Ecto neural progenitor cell (in vitro differentiated cells): ENCODE measurements at regions not wholly inside any gene's neighbourhood (a gene's known extent, or its start where the extent isn't known, plus 50 kb on each side); places are given as distances from the start of the nearest gene placed in this dataset.

Experiments used
- DNase-seq: peaks from one replicate; pipeline ENCODE4 v3.0.0-alpha.2; 2018; ENCODE audit warnings: low spot score

DNA sequence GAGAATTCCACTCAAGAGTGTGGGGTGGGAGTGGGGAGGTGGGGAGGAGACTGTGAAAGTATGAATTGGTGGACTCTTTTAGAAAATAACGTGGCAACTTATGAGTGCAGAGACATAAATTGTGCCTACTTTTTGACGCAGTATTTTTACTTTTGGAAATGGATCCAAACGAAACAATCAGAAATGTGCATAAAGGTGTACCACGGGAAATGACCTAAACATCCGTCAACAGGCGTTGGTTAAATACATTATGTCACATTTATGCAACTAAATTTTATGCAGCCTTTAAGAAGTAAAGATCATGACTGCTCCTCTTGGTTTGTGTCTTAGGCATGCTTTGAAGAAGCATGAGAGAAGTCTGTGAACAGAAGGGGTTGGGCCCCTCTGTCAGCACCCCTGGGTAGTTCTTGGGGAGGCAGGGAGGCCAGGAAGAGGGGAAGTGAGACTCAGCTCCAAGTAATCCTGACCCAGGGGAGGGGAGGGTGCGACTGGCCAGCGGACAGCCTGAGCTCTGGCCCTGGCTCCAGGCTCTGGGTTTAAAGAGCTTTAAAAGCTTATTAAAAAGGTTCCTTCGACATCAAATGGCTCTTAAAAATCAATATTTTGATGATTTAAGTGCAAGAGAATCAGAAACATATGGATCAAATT is 126.4 kb upstream of the HAAO start:
- DNase-seq, result no peak

GRCh38 chr2:42918041-42918440 is 125.7 kb upstream of the HAAO start:
- no peak for DNase-seq

GRCh38 chr2:42917425-42917927 is 125.1 kb upstream of the HAAO start:
- no peak for DNase-seq

GRCh38 chr2:42916324-42916723 is 123.9 kb upstream of the HAAO start:
- DNase-seq, result no peak

GRCh38 chr2:42914860-42915259 is 122.5 kb upstream of the HAAO start:
- DNase-seq, result no peak

- no peak for DNase-seq
Observed at GRCh38 chr2:42914314-42914713, 121.9 kb upstream of the HAAO start.

DNA sequence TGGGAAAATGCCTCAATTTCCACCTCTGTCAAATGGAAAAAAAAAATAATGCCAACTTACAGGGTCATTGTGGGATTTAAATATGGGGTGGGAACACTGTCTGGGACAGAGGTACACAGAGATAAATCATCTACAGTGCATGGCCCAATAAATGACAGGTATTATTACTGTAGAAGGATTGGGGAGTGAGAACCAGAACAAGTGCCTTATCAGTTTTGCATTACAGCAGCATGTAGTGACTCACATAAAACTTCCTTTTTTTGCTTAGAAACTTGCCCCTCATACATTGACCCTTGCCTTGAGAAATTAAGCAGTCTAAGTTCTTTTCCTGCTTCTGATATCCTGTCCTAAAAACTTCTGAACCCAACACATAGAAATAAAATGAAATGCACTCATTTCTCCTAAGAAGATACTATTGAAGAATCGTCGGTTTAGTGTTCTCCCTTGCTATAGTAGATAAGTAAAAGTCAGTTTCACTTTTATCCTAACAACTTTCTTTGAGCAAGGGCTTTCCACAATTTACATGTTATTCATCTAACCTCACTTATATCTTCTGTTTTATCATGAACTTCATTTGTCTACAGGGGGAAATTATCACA is 121.0 kb upstream of the HAAO start:
- no peak for DNase-seq

DNA sequence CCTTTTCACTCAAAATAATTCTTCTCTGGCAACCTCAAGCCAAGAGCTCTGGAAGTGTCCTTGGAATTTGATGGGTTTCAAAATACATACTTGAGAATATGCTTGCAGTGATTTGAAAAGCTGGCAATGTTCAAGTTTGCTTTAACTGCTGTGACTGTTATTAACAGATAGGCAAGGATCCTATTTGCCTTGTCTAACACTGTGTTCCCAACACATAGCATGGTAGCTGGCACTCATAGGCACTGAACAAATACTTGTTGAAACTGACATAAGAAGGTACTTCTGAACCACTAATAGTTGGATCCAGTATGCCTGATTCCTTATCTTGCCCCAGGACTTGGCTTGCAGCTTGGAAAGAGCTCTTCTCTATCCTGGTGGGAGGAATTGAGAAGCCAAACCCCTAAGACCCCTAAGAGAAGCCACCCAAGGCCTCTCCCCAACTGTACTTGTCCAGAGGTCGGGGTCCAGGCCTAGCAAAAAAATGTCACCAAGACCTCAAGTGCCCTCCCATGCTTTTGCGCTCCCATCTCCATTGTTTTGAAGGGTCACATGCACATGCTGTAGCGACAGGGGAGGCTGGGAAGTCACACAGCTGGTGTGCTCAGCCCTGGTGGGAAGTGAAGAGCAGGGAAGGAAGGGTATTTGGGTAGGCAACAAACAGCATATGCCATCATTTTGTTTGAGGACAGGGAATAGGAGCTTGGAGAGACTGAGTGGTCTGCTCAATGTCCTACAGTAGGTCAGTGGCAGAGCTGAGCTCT is 118.4 kb upstream of the HAAO start:
- no peak for DNase-seq

- DNase-seq, result no peak
Observed at GRCh38 chr2:42909966-42910365, 117.6 kb upstream of the HAAO start.

GRCh38 chr2:42908518-42909200 is 116.3 kb upstream of the HAAO start:
- DNase-seq, result no peak

- DNase-seq, result no peak
Observed at GRCh38 chr2:42907835-42908234, 115.5 kb upstream of the HAAO start.

- no peak for DNase-seq
Observed at GRCh38 chr2:42906557-42907411, 114.4 kb upstream of the HAAO start.

GRCh38 chr2:42906111-42906556 is 113.8 kb upstream of the HAAO start:
- no peak for DNase-seq

DNA sequence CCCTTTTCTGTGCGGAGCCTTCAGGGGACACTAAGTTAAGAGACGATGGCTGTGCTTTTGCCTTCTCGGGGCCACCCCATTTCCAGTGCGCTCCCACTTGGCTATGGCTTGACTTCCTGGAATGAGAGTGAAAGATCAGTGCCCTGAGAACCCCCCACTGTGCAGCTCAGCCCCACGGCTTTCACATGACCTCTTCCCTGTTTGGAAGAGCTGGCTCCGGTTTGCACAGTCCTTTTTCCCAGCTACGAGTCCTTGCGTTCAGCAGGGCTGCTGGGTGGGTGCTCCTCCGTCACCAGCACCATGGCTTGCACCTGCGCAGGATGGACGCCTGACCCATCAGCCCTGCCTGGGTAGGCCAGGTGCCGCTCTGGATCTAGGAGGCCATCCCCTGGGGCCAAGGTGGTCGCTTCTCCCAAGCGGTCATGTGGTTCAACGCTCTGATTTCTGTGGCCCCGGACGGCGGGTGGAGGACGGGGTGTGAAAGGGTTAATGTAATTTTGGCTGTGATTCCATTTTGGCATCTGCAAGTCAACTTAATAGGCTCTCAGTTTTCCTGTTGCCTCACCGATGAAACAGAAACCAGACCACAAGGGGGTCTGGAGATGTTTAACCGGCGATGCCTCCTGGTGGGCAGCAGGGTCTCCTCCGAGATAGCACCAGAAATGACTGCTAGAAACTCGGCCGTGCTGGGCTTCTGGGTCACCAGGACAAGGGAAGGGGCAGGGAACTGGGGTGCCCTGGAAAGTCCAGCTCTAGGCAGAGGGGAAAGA is 113.1 kb upstream of the HAAO start:
- no peak for DNase-seq

- DNase-seq, result no peak
Observed at GRCh38 chr2:42904576-42904876, 112.1 kb upstream of the HAAO start.

GRCh38 chr2:42903821-42904575 is 111.6 kb upstream of the HAAO start:
- DNase-seq, result no peak

DNA sequence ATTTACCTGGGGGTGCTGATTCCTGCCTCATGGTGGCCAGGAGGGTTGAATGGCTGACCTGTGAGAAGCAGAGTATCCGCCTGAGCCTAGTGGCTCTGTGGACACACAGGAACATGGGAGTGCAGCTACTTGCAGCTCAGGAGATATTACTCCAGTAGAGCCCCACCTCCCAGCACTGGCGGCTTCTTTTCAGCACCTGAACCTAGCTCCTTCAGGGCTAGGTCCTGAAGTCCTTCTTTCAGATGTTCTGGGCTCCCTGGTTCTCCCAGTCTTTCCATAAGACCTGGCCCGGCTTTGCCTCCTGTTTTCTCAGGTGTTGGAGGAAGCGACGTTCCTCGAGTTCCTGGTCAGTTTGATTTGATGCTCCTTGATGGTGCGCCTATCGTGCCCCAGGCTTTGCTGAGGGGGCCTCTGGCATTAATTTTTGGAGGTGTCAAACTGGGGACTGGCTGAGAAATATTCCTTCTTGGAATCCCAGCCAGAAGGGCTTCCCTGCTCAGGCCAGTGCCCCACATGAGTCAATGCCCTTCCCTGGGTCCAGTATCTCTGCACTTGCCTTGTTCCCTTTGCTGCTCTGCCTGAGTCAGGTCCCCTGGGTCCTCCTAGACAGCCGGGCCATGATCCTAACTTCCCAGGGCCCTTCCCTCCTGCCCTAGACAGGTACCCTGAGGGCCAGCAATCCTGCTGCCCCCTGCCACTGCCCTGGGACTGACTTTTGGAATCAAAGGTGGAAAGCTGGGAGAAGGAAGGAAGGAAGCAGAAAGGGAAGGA is 110.7 kb upstream of the HAAO start:
- DNase-seq, result no peak

- DNase-seq, result no peak
Observed at GRCh38 chr2:42901076-42901640, 108.8 kb upstream of the HAAO start.

GRCh38 chr2:42900289-42900891 is 108.0 kb upstream of the HAAO start:
- DNase-seq, result no peak
